HEK293 (cell line): ENCODE measurements at regions not wholly inside any gene's neighbourhood (a gene's known extent, or its start where the extent isn't known, plus 50 kb on each side); places are given as distances from the start of the nearest gene placed in this dataset.

ENCODE experiments used
- CTCF ChIP-seq: fragments of 450-650 bp; formaldehyde crosslinking; IDR thresholded peaks from 2 replicates; pipeline ENCODE4 v1.5.1; 2016; ENCODE audit warnings: missing biosample characterization, missing genetic modification characterization
- PRDM6 ChIP-seq: fragments of 450-650 bp; formaldehyde crosslinking; IDR thresholded peaks from 2 replicates; pipeline ENCODE4 v1.5.1; 2017; ENCODE audit warnings: missing biosample characterization, missing genetic modification characterization
- REST ChIP-seq: fragments of 450-650 bp; formaldehyde crosslinking; IDR thresholded peaks from 2 replicates; pipeline ENCODE4 v1.5.1; 2016; ENCODE audit warnings: missing biosample characterization, missing genetic modification characterization
- ZBTB1 ChIP-seq: fragments of 450-650 bp; formaldehyde crosslinking; IDR thresholded peaks from 2 replicates; pipeline ENCODE4 v1.5.1; 2016; ENCODE audit warnings: missing biosample characterization, missing genetic modification characterization
- ZBTB26 ChIP-seq: fragments of 450-650 bp; formaldehyde crosslinking; optimal IDR thresholded peaks from 2 replicates; pipeline ENCODE3; 2016; ENCODE audit warnings: missing biosample characterization, mild to moderate bottlenecking, missing genetic modification characterization
- ZNF350 ChIP-seq: fragments of 450-650 bp; formaldehyde crosslinking; IDR thresholded peaks from 2 replicates; pipeline ENCODE4 v1.5.0; 2017; ENCODE audit warnings: missing biosample characterization, mild to moderate bottlenecking, missing genetic modification characterization
- ZNF398 ChIP-seq: fragments of 450-650 bp; formaldehyde crosslinking; IDR thresholded peaks from 2 replicates; pipeline ENCODE4 v1.5.1; 2017; ENCODE audit warnings: missing biosample characterization, missing genetic modification characterization
- ZNF639 ChIP-seq: fragments of 450-650 bp; formaldehyde crosslinking; IDR thresholded peaks from 2 replicates; pipeline ENCODE4 v1.5.1; 2016; ENCODE audit warnings: missing biosample characterization, missing genetic modification characterization
- ZNF777 ChIP-seq: fragments of 450-650 bp; formaldehyde crosslinking; IDR thresholded peaks from 2 replicates; pipeline ENCODE4 v1.5.1; 2017; ENCODE audit warnings: missing biosample characterization, missing genetic modification characterization, borderline replicate concordance

GRCh38 chr11:69963533-69964246 lies 114.4 kb upstream of the ANO1 start:
- TF ChIP-seq CTCF (tag by site-specific recombination) (no peak), ZNF398 (tag by site-specific recombination) (no peak), ZNF350 (no peak), PRDM6 (tag by site-specific recombination) (no peak), ZNF639 (tag by site-specific recombination) (no peak), REST (tag by site-specific recombination) (no peak), ZNF777 (tag by site-specific recombination) (no peak), ZBTB26 (tag by site-specific recombination) (no peak), ZBTB1 (tag by site-specific recombination) (no peak)
